HG02938 (cell line): ENCODE measurements at regions not wholly inside any gene's neighbourhood (a gene's known extent, or its start where the extent isn't known, plus 50 kb on each side); places are given as distances from the start of the nearest gene placed in this dataset.

ENCODE experiments used
- ATAC-seq: cut with Tn5 transposase; IDR thresholded peaks from one replicate; pipeline ENCODE4 v1.9.1; 2021; ENCODE audit warnings: mild to moderate bottlenecking, moderate library complexity; ENCODE audit not compliant: unreplicated experiment

DNA sequence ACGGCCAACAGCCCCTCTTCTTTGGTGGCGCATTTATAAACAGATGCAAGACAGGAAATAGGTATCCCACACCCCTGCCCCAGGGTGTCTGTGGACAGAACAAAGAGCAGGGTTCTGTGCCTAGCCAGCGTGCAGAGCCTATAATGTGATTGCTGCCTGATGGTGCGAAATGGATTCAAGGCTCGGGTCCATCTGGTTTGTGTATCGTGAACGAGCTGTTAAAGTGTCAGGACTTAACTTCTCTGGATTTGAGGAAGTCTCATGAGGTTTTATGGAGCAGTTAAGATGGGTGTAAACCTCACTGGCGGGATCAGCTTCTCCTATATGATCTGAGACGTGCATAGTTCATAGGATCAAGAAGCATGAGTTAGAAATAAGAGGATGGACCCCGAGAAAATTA lies 388.7 kb upstream of the TBX3 start:
- ATAC-seq: no peak

DNA sequence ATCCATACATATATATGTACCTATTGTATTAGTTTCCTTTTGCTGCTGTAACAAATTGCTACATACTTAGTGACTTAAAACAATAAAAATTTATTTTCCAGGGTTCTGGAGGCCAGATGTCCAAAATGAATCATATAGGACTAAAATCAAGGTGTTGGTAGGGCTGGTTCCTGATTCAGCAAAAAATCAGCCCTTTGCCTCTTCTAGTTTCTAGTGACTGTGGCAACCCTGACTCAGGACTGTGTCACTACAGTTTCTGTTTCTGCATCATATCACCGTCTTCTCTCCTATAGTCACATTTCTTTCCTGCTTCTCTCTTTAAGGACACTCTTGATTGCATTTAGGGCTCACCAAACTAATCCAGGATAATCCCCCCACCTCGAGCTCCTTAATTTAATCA lies 386.3 kb upstream of the TBX3 start:
- no peak for ATAC-seq

- ATAC-seq: no peak
These were observed 380.3 kb upstream of the TBX3 start for GRCh38 chr12:115064296-115064695.

GRCh38 chr12:115062741-115063140 lies 378.8 kb upstream of the TBX3 start:
- ATAC-seq: no peak

- ATAC-seq: no peak
These were observed 376.6 kb upstream of the TBX3 start for GRCh38 chr12:115060477-115061168.

DNA sequence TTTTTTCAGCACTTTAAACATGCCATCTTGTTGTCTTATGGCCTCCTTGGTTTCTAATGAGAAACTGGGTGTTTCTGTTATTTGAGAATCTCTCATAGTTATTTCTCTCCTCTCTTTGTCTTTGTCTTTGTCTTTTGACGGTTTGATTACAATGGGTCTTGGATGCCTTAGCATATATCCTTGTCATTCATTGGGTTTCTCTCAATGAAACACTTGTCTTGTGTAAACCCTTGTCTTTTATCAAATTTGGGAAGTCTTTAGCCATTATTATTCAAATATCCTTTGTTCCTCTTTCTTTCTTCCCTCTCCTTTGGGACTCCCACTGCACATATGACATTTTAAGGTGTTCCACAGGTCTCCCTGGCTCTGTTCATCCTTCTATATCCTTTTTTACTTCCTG lies 373.5 kb upstream of the TBX3 start:
- no peak for ATAC-seq

DNA sequence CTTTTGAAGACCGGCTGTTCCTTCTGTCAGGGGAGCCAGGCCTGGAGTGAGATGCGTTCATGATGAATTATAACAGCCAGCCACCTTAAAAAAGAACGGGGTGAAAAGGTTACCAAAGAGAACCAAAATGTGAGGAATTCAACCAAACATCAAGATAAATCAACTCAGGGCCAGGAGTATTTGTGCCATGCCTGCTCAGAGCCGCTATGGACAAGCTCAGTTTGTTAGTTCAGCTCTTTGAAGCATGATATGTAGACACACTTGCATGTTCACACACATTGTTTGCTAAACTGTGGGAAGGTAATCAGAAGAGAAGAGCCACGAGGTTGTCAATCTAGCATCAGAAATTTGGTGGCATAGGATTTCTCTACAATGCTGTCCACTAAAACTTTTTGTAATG lies 367.4 kb upstream of the TBX3 start:
- no peak for ATAC-seq

DNA sequence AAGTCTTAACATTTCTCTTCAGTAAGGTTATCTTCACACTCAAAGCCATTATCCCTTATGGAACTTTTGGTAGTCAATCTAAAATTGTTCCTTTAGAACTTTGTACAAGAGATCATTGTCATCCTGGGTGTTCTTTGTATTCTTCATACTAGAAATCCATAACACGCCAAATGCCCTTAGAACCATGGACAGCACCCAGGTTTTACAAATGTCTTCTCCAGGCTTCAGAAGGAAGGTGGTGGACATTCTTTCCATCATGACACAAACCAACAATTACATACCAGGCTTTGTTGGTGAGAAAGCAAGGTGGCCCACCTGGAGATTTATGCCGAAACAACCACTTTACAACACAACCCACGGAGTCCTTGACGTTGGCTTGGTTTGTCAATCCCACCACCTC lies 365.6 kb upstream of the TBX3 start:
- no peak for ATAC-seq

DNA sequence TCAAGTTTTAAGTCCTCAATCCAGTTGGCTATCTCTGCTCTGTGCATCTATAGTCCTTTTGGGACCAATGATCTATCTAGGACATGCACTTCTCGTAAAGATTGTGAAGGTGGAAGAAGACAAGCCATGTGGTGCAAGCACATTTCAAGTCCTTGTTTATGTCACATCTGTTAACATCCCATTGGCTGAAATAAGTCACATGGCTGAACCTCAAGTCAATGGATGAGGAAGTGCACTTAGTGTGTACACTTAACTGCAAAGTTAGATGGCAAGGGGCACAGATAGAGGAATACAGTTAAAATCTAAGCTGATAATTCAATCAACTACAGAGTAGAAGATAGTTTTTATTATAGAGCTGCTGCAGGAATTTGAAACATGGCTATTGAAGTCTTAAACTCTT lies 362.8 kb upstream of the TBX3 start:
- ATAC-seq: no peak

GRCh38 chr12:115044073-115044472 lies 360.1 kb upstream of the TBX3 start:
- ATAC-seq: no peak

DNA sequence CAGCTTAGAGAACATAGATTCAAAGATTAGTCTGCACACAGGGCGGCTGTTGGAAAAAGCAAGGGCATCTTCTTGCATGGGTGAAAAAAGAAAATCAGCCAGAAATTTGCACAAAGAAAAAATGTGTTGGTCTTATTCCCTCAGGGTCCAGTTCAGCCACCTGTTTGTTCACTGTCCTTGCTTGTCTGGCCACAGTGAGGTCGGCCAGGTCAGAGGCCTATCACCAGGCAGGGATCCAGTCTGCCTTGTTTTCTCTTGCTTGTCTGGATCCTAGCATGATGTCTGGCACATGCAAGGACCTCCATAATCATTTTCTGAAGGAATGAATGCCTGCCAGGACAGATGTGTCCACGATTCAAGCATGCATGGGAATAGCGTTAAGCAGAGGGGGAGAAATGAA lies 359.1 kb upstream of the TBX3 start:
- ATAC-seq: no peak

GRCh38 chr12:115042341-115042740 lies 358.4 kb upstream of the TBX3 start:
- no peak for ATAC-seq

- no peak for ATAC-seq
These were observed 353.9 kb upstream of the TBX3 start for GRCh38 chr12:115037830-115038229.

DNA sequence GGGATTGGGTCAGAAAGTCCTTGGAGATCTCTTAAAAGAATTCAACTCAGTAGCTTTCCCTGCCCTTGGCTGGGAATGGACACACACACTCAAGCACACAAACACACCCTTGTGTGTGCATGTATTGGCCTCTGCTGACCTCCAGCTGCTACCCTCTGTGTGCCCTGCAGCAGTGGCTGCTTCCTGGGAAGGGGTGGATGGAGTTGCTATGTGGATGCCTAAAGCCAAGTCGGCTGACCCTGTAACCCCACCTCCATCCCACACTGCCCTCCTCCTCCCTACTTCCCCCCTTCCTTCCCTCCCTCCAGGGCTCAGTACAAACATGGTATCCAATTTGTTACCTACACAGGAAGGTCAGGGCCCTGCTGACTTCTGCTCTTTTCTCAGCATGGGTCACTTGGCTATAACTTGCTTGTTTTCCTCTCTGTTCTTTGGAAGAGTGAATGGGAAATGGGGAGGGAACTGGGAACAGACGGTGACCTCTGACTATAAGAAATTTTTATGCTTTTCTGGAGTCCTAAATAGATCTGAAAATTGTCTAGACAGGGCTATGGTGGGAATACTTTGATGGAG lies 351.6 kb upstream of the TBX3 start:
- ATAC-seq: no peak

GRCh38 chr12:115032521-115032920 lies 348.5 kb upstream of the TBX3 start:
- ATAC-seq: no peak

GRCh38 chr12:115030017-115030416 lies 346.0 kb upstream of the TBX3 start:
- ATAC-seq: no peak

GRCh38 chr12:115024531-115024930 lies 340.6 kb upstream of the TBX3 start:
- ATAC-seq: no peak

- no peak for ATAC-seq
These were observed 339.6 kb upstream of the TBX3 start for GRCh38 chr12:115023279-115024265.

DNA sequence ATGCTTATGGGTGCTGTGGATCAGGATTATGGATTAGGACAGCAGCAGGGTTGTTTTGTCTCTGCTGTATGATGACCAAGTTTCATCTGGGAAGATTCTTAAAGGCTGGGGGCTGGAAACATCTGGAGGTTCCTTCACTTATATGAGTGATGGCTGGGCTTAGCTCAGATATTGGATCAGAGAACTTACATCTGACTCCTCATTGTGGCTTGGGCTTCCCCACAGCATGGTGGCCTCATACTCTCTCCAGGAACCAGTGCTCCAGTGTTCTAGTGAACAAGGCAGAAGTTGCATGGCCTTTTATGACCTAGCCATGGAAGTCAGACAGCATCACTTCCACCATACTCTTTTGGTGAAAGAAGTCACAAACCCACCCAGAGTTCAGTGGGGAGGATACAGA lies 336.1 kb upstream of the TBX3 start:
- ATAC-seq: no peak

DNA sequence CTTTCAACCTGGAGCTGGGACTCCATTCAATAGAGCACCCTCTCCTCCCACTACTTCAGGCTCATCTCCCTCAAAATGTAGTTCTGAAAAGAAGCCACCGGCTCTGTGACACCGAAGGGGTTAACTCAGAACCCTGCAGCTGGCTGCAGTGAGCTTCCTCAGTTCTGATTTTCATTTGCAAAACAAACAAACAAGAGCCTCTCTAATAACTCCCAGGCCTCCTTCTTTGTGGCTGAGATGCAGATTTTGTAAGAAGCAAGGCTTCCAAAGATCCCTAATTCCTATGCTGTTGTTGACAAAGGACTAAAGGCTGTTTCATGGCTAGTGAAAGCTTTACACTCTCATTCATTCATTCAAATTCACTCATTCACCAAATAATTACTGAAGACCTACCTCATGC lies 333.4 kb upstream of the TBX3 start:
- no peak for ATAC-seq

GRCh38 chr12:115013236-115013981 lies 329.4 kb upstream of the TBX3 start:
- no peak for ATAC-seq
